ENCODE measurements at regions not wholly inside any gene's neighbourhood (a gene's known extent, or its start where the extent isn't known, plus 50 kb on each side); places are given as distances from the start of the nearest gene placed in this dataset.
A peak's percentile ranks its signal among the peaks of the same experiment; 100 is the strongest.

- ATAC-seq = no peak
- TF ChIP-seq ARNTL (CRISPR knock-in tag; IDR thresholded peaks at IDR 0.05; ENCODE audit: borderline replicate concordance, low read depth) = no peak
- TF ChIP-seq TOX (CRISPR knock-in tag; IDR thresholded peaks at IDR 0.05; ENCODE audit: borderline replicate concordance) = no peak
- TF ChIP-seq CREB5 (CRISPR knock-in tag; IDR thresholded peaks at IDR 0.05; ENCODE audit: low read depth) = no peak
- TF ChIP-seq OSR1 (CRISPR knock-in tag; IDR thresholded peaks at IDR 0.05) = no peak
- TF ChIP-seq CSDC2 (CRISPR knock-in tag; IDR thresholded peaks at IDR 0.05) = no peak
- TF ChIP-seq ZFP3 (CRISPR knock-in tag; IDR thresholded peaks at IDR 0.05) = no peak
- TF ChIP-seq, protein P1, sequence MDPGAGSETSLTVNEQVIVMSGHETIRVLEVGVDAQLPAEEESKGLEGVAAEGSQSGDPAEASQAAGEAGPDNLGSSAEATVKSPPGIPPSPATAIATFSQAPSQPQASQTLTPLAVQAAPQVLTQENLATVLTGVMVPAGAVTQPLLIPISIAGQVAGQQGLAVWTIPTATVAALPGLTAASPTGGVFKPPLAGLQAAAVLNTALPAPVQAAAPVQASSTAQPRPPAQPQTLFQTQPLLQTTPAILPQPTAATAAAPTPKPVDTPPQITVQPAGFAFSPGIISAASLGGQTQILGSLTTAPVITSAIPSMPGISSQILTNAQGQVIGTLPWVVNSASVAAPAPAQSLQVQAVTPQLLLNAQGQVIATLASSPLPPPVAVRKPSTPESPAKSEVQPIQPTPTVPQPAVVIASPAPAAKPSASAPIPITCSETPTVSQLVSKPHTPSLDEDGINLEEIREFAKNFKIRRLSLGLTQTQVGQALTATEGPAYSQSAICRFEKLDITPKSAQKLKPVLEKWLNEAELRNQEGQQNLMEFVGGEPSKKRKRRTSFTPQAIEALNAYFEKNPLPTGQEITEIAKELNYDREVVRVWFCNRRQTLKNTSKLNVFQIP (CRISPR knock-in tag; IDR thresholded peaks at IDR 0.05; ENCODE audit: borderline replicate concordance, low read depth) = no peak
- TF ChIP-seq, protein P2, sequence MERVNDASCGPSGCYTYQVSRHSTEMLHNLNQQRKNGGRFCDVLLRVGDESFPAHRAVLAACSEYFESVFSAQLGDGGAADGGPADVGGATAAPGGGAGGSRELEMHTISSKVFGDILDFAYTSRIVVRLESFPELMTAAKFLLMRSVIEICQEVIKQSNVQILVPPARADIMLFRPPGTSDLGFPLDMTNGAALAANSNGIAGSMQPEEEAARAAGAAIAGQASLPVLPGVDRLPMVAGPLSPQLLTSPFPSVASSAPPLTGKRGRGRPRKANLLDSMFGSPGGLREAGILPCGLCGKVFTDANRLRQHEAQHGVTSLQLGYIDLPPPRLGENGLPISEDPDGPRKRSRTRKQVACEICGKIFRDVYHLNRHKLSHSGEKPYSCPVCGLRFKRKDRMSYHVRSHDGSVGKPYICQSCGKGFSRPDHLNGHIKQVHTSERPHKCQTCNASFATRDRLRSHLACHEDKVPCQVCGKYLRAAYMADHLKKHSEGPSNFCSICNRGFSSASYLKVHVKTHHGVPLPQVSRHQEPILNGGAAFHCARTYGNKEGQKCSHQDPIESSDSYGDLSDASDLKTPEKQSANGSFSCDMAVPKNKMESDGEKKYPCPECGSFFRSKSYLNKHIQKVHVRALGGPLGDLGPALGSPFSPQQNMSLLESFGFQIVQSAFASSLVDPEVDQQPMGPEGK (CRISPR knock-in tag; IDR thresholded peaks at IDR 0.05; ENCODE audit: borderline replicate concordance) = no peak
- TF ChIP-seq RARB (CRISPR knock-in tag; IDR thresholded peaks at IDR 0.05) = no peak
- TF ChIP-seq ZNF8 (CRISPR knock-in tag; IDR thresholded peaks at IDR 0.05) = no peak
- no peak for TF ChIP-seq TSHZ2 (CRISPR knock-in tag; IDR thresholded peaks at IDR 0.05)
- TF ChIP-seq ISL1 (CRISPR knock-in tag; IDR thresholded peaks at IDR 0.05) = no peak
- no peak for TF ChIP-seq GLIS3 (CRISPR knock-in tag; IDR thresholded peaks at IDR 0.05)
- TF ChIP-seq ZNF565 (CRISPR knock-in tag; conservative IDR thresholded peaks at IDR 0.05; ENCODE audit: low read depth) = no peak
- TF ChIP-seq TCF4 (CRISPR knock-in tag; IDR thresholded peaks at IDR 0.05; ENCODE audit: borderline replicate concordance) = no peak
- TF ChIP-seq CSRNP3 (CRISPR knock-in tag; IDR thresholded peaks at IDR 0.05) = no peak
- TF ChIP-seq ESRRG (CRISPR knock-in tag; IDR thresholded peaks at IDR 0.05) = no peak
- TF ChIP-seq ZC3H10 (CRISPR knock-in tag; IDR thresholded peaks at IDR 0.05) = no peak
- TF ChIP-seq BACH2 (CRISPR knock-in tag; IDR thresholded peaks at IDR 0.05; ENCODE audit: borderline replicate concordance) = no peak
- TF ChIP-seq SNAI2 (CRISPR knock-in tag; IDR thresholded peaks at IDR 0.05) = no peak
These were observed 53.4 kb upstream of the TNFAIP8 start for GRCh38 chr5:119302449-119302848.

- peak; percentile 92 for ATAC-seq
- TF ChIP-seq ZFP30 (CRISPR knock-in tag; IDR thresholded peaks at IDR 0.05) (no peak), GLIS3 (CRISPR knock-in tag; IDR thresholded peaks at IDR 0.05) (no peak; the same call in 1 of the 2 replicates), ISL1 (CRISPR knock-in tag; IDR thresholded peaks at IDR 0.05) (peak; percentile 93), ARNTL (CRISPR knock-in tag; IDR thresholded peaks at IDR 0.05; ENCODE audit: borderline replicate concordance, low read depth) (no peak), SNAI2 (CRISPR knock-in tag; IDR thresholded peaks at IDR 0.05) (0 out of 2 replicates have a peak, but pooled peaks have one; percentile 24), CREB5 (CRISPR knock-in tag; IDR thresholded peaks at IDR 0.05; ENCODE audit: low read depth) (peak; percentile 80), ZC3H10 (CRISPR knock-in tag; IDR thresholded peaks at IDR 0.05) (no peak), BACH2 (CRISPR knock-in tag; IDR thresholded peaks at IDR 0.05; ENCODE audit: borderline replicate concordance) (no peak), RARB (CRISPR knock-in tag; IDR thresholded peaks at IDR 0.05) (no peak)
These were observed 52.6 kb upstream of the TNFAIP8 start for GRCh38 chr5:119302916-119303897.
